Neural progenitor cell (in vitro differentiated cells): ENCODE measurements at regions not wholly inside any gene's neighbourhood (a gene's known extent, or its start where the extent isn't known, plus 50 kb on each side); places are given as distances from the start of the nearest gene placed in this dataset.

Experiments
- DNase-seq: peaks from one replicate; pipeline ENCODE4 v3.0.0-alpha.2; 2016; ENCODE audit warnings: low spot score
- H2AFZ ChIP-seq: fragments of 200-600 bp; sonication (generic); replicated peaks from 2 replicates; pipeline ENCODE4 v1.6.1; 2016; ENCODE audit warnings: antibody characterized with exemption
- H3F3A ChIP-seq: fragments of 200-600 bp; sonication (generic); 2 replicates; pipeline ENCODE4 v1.6.1; 2016; ENCODE audit warnings: antibody characterized with exemption, low read depth
- H3K27ac ChIP-seq: fragments of 200-600 bp; sonication (generic); 2 replicates; pipeline ENCODE4 v1.5.1; 2016; ENCODE audit warnings: mild to moderate bottlenecking
- H3K27me3 ChIP-seq: fragments of 200-600 bp; sonication (generic); 2 replicates; pipeline ENCODE4 v1.6.1; 2016; ENCODE audit warnings: mild to moderate bottlenecking, moderate library complexity
- H3K36me3 ChIP-seq: fragments of 200-600 bp; sonication (generic); 2 replicates; pipeline ENCODE4 v1.5.1; 2016
- H3K4me1 ChIP-seq: fragments of 200-600 bp; sonication (generic); 2 replicates; pipeline ENCODE4 v1.6.1; 2016; ENCODE audit warnings: mixed run types
- H3K4me2 ChIP-seq: fragments of 200-600 bp; sonication (generic); 2 replicates; pipeline ENCODE4 v1.6.1; 2016
- H3K4me3 ChIP-seq: fragments of 200-600 bp; sonication (generic); 2 replicates; pipeline ENCODE4 v1.5.1; 2016
- H3K79me2 ChIP-seq: fragments of 200-600 bp; sonication (generic); 2 replicates; pipeline ENCODE4 v1.6.1; 2016; ENCODE audit warnings: low read depth
- H3K9ac ChIP-seq: fragments of 200-600 bp; sonication (generic); 2 replicates; pipeline ENCODE4 v1.6.1; 2016
- H3K9me3 ChIP-seq: fragments of 200-600 bp; sonication (generic); 2 replicates; pipeline ENCODE4 v1.5.1; 2016; ENCODE audit warnings: low read depth
- H4K20me1 ChIP-seq: fragments of 200-600 bp; sonication (generic); 2 replicates; pipeline ENCODE4 v1.6.1; 2016; ENCODE audit warnings: low read depth
- H3K27ac Mint-ChIP-seq: 3 replicates; pipeline ENCODE4 v1.8.0; 2021; ENCODE audit warnings: mixed read lengths
- H3K27me3 Mint-ChIP-seq: 2 replicates; pipeline ENCODE4 v1.8.0; 2022; ENCODE audit warnings: low read depth, mild to moderate bottlenecking, inconsistent platforms, moderate library complexity, mixed read lengths; ENCODE audit not compliant: insufficient read depth
- H3K36me3 Mint-ChIP-seq: 3 replicates; pipeline ENCODE4 v1.8.0; 2021; ENCODE audit warnings: mixed read lengths
- H3K4me1 Mint-ChIP-seq: 3 replicates; pipeline ENCODE4 v1.8.0; 2021; ENCODE audit warnings: mixed read lengths
- H3K4me3 Mint-ChIP-seq: 3 replicates; pipeline ENCODE4 v1.8.0; 2021; ENCODE audit warnings: mild to moderate bottlenecking, moderate library complexity, mixed read lengths
- H3K9me3 Mint-ChIP-seq: 3 replicates; pipeline ENCODE4 v1.8.0; 2020; ENCODE audit warnings: mixed read lengths
- CTCF ChIP-seq: fragments of 200-600 bp; sonication (generic); IDR thresholded peaks from 2 replicates; pipeline ENCODE4 v1.5.1; 2017; ENCODE audit warnings: antibody characterized with exemption, mild to moderate bottlenecking
- EZH2 ChIP-seq: fragments of 200-600 bp; sonication (generic); IDR thresholded peaks from 2 replicates; pipeline ENCODE4 v1.6.1; 2017; ENCODE audit warnings: antibody characterized with exemption, mild to moderate bottlenecking, moderate library complexity
- EZH2phosphoT487 ChIP-seq: fragments of 200-600 bp; sonication (generic); IDR thresholded peaks from 2 replicates; pipeline ENCODE4 v1.6.1; 2017; ENCODE audit warnings: antibody characterized with exemption

GRCh38 chr4:127362686-127363085 is 270.1 kb upstream of the INTU start:
- Histone ChIP-seq H3K4me1 (peaks cover 2% of the 10 kb centered on the region), H2AFZ (no peak overlapping the region), H3K27me3 (no peaks in the 10 kb centered on the region), H3K36me3 (no peaks in the 10 kb centered on the region), H3K79me2 (no peaks in the 10 kb centered on the region), H3K9ac (no peak overlapping the region), H4K20me1 (no peaks in the 10 kb centered on the region), H3K4me2 (no peak overlapping the region), H3K9me3 (no peaks in the 10 kb centered on the region), H3F3A (no peaks in the 10 kb centered on the region), H3K4me3 (no peak overlapping the region), H3K27ac (no peak overlapping the region)
- peaks cover under 1% of the 10 kb centered on the region for H3K4me1 Mint-ChIP-seq
- H3K27ac Mint-ChIP-seq = no peak overlapping the region
- TF ChIP-seq EZH2 (no peak), CTCF (no peak), EZH2phosphoT487 (no peak)
- no peaks in the 10 kb centered on the region for H3K36me3 Mint-ChIP-seq
- DNase-seq = no peak
- no peaks in the 10 kb centered on the region for H3K9me3 Mint-ChIP-seq
- H3K4me3 Mint-ChIP-seq = no peak overlapping the region
- H3K27me3 Mint-ChIP-seq = no peaks in the 10 kb centered on the region

GRCh38 chr4:127364397-127364796 is 268.4 kb upstream of the INTU start:
- Histone ChIP-seq H3K9me3 (no peaks in the 10 kb centered on the region), H2AFZ (no peak overlapping the region), H3K9ac (no peak overlapping the region), H3K27me3 (no peaks in the 10 kb centered on the region), H3K4me2 (no peak overlapping the region), H3F3A (no peaks in the 10 kb centered on the region), H3K27ac (no peak overlapping the region), H3K36me3 (no peaks in the 10 kb centered on the region), H3K4me1 (peaks cover 8% of the 10 kb centered on the region), H3K79me2 (no peaks in the 10 kb centered on the region), H4K20me1 (no peaks in the 10 kb centered on the region), H3K4me3 (no peak overlapping the region)
- Mint-ChIP-seq H3K27me3 (no peaks in the 10 kb centered on the region), H3K4me1 (peaks cover 3% of the 10 kb centered on the region), H3K4me3 (no peak overlapping the region), H3K27ac (no peak overlapping the region), H3K9me3 (no peaks in the 10 kb centered on the region), H3K36me3 (no peaks in the 10 kb centered on the region)
- DNase-seq = peak; percentile 2
- TF ChIP-seq EZH2phosphoT487 (no peak), CTCF (no peak), EZH2 (no peak)

GRCh38 chr4:127364911-127365310 is 267.8 kb upstream of the INTU start:
- H3K4me3 ChIP-seq = no peak overlapping the region
- no peak overlapping the region for H3K4me3 Mint-ChIP-seq
- no peak overlapping the region for H3K27ac ChIP-seq
- no peak overlapping the region for H3K4me2 ChIP-seq
- H3F3A ChIP-seq = no peaks in the 10 kb centered on the region
- H3K27ac Mint-ChIP-seq = no peak overlapping the region
- no peaks in the 10 kb centered on the region for H3K36me3 ChIP-seq
- no peaks in the 10 kb centered on the region for H3K79me2 ChIP-seq
- DNase-seq = no peak
- H3K9ac ChIP-seq = no peak overlapping the region
- H3K4me1 ChIP-seq = peaks cover 8% of the 10 kb centered on the region
- no peaks in the 10 kb centered on the region for H3K36me3 Mint-ChIP-seq
- H3K4me1 Mint-ChIP-seq = peaks cover 3% of the 10 kb centered on the region
- H2AFZ ChIP-seq = no peak overlapping the region
- H4K20me1 ChIP-seq = no peaks in the 10 kb centered on the region
- H3K27me3 Mint-ChIP-seq = no peaks in the 10 kb centered on the region
- no peaks in the 10 kb centered on the region for H3K9me3 Mint-ChIP-seq
- H3K9me3 ChIP-seq = no peaks in the 10 kb centered on the region
- TF ChIP-seq EZH2 (no peak), CTCF (no peak), EZH2phosphoT487 (no peak)
- H3K27me3 ChIP-seq = no peaks in the 10 kb centered on the region

GRCh38 chr4:127370604-127371003 is 262.2 kb upstream of the INTU start:
- H3K27me3 Mint-ChIP-seq = peaks cover 2% of the 10 kb centered on the region
- Histone ChIP-seq H3K4me1 (peaks cover 8% of the 10 kb centered on the region), H3K27ac (no peak overlapping the region), H3K27me3 (no peaks in the 10 kb centered on the region), H3K36me3 (no peaks in the 10 kb centered on the region), H4K20me1 (no peaks in the 10 kb centered on the region), H3K4me3 (no peak overlapping the region), H3K4me2 (no peak overlapping the region), H3K79me2 (no peaks in the 10 kb centered on the region), H3K9ac (no peak overlapping the region), H3F3A (no peaks in the 10 kb centered on the region), H2AFZ (no peak overlapping the region), H3K9me3 (no peaks in the 10 kb centered on the region)
- no peaks in the 10 kb centered on the region for H3K36me3 Mint-ChIP-seq
- H3K9me3 Mint-ChIP-seq = no peaks in the 10 kb centered on the region
- no peak for TF ChIP-seq EZH2
- TF ChIP-seq EZH2phosphoT487 = no peak
- DNase-seq = no peak
- H3K4me1 Mint-ChIP-seq = peaks cover 3% of the 10 kb centered on the region
- H3K4me3 Mint-ChIP-seq = no peak overlapping the region
- H3K27ac Mint-ChIP-seq = no peak overlapping the region
